ENCODE measurements at regions not wholly inside any gene's neighbourhood (a gene's known extent, or its start where the extent isn't known, plus 50 kb on each side); places are given as distances from the start of the nearest gene placed in this dataset.

DNA sequence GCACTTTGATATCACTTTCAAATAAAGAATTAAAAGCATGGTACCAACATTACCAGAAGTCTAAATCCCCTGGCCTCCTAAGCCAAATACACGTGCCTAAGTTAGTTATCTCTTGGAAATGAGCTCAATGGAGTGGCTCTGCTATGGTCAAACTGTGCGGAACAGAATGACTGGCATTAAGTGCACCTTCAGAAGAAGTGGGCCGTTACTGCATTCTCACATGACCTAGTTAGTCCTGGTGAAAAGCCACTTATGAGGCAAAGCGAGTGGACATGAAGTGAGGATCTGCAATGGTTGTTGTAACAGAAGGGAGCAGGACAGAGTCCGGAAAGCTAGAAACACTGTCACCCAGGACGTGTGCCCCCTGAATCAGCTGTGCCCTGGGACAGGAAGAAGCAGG lies 633.1 kb downstream of the IRX1 start:
- TF ChIP-seq HOXC10 (CRISPR knock-in tag; IDR thresholded peaks at IDR 0.05) (no peak), ZNF214 (tag by site-specific recombination; IDR thresholded peaks at IDR 0.05; ENCODE audit: borderline replicate concordance) (no peak), ZNF791 (tag by site-specific recombination; IDR thresholded peaks at IDR 0.05) (no peak), ZNF654 (tag by site-specific recombination; IDR thresholded peaks at IDR 0.05; ENCODE audit: low read depth) (no peak), ZFP3 (tag by site-specific recombination; IDR thresholded peaks at IDR 0.05; ENCODE audit: low read depth) (no peak), ZSCAN30 (tag by site-specific recombination; IDR thresholded peaks at IDR 0.05) (no peak), SALL2 (tag by site-specific recombination; IDR thresholded peaks at IDR 0.05; ENCODE audit: borderline replicate concordance) (no peak), ZNF19 (tag by site-specific recombination; IDR thresholded peaks at IDR 0.05; ENCODE audit: low read depth) (no peak), ZNF76 (tag by site-specific recombination; IDR thresholded peaks at IDR 0.05; ENCODE audit: borderline replicate concordance, low read depth) (no peak), HOXD13 (CRISPR knock-in tag; IDR thresholded peaks at IDR 0.05; ENCODE audit: borderline replicate concordance) (no peak), ZNF768 (tag by site-specific recombination; IDR thresholded peaks at IDR 0.05) (no peak), ZBTB1 (tag by site-specific recombination; IDR thresholded peaks at IDR 0.05) (no peak), ZNF248 (tag by site-specific recombination; IDR thresholded peaks at IDR 0.05) (no peak), RBAK (tag by site-specific recombination; IDR thresholded peaks at IDR 0.05) (no peak), ZNF426 (tag by site-specific recombination; IDR thresholded peaks at IDR 0.05) (no peak), GFI1B (tag by site-specific recombination; IDR thresholded peaks at IDR 0.05) (no peak)
- TF ChIP-seq, protein P1, sequence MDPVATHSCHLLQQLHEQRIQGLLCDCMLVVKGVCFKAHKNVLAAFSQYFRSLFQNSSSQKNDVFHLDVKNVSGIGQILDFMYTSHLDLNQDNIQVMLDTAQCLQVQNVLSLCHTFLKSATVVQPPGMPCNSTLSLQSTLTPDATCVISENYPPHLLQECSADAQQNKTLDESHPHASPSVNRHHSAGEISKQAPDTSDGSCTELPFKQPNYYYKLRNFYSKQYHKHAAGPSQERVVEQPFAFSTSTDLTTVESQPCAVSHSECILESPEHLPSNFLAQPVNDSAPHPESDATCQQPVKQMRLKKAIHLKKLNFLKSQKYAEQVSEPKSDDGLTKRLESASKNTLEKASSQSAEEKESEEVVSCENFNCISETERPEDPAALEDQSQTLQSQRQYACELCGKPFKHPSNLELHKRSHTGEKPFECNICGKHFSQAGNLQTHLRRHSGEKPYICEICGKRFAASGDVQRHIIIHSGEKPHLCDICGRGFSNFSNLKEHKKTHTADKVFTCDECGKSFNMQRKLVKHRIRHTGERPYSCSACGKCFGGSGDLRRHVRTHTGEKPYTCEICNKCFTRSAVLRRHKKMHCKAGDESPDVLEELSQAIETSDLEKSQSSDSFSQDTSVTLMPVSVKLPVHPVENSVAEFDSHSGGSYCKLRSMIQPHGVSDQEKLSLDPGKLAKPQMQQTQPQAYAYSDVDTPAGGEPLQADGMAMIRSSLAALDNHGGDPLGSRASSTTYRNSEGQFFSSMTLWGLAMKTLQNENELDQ (tag by site-specific recombination; IDR thresholded peaks at IDR 0.05; ENCODE audit: low read depth) = no peak
- TF ChIP-seq, protein P2, sequence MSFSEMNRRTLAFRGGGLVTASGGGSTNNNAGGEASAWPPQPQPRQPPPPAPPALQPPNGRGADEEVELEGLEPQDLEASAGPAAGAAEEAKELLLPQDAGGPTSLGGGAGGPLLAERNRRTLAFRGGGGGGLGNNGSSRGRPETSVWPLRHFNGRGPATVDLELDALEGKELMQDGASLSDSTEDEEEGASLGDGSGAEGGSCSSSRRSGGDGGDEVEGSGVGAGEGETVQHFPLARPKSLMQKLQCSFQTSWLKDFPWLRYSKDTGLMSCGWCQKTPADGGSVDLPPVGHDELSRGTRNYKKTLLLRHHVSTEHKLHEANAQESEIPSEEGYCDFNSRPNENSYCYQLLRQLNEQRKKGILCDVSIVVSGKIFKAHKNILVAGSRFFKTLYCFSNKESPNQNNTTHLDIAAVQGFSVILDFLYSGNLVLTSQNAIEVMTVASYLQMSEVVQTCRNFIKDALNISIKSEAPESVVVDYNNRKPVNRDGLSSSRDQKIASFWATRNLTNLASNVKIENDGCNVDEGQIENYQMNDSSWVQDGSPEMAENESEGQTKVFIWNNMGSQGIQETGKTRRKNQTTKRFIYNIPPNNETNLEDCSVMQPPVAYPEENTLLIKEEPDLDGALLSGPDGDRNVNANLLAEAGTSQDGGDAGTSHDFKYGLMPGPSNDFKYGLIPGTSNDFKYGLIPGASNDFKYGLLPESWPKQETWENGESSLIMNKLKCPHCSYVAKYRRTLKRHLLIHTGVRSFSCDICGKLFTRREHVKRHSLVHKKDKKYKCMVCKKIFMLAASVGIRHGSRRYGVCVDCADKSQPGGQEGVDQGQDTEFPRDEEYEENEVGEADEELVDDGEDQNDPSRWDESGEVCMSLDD (tag by site-specific recombination; IDR thresholded peaks at IDR 0.05) = no peak
- Histone ChIP-seq H3K27ac (ENCODE audit: extremely low read depth, low read depth, low read length) (no peak overlapping the region), H3K4me1 (ENCODE audit: control insufficient read depth, insufficient read depth, low read length) (no peaks in the 10 kb centered on the region), H3K9me3 (ENCODE audit: control insufficient read depth, insufficient read depth, low read depth, low read length) (no peaks in the 10 kb centered on the region), H3K4me3 (ENCODE audit: low read depth, low read length) (no peak overlapping the region), H3K36me3 (ENCODE audit: control insufficient read depth in 2 of 2, insufficient read depth in 1 of 2, low read length in 2 of 2) (no peaks in the 10 kb centered on the region)
- POLR2A ChIA-PET = no interaction called here
- CTCF ChIA-PET = no interaction called here

DNA sequence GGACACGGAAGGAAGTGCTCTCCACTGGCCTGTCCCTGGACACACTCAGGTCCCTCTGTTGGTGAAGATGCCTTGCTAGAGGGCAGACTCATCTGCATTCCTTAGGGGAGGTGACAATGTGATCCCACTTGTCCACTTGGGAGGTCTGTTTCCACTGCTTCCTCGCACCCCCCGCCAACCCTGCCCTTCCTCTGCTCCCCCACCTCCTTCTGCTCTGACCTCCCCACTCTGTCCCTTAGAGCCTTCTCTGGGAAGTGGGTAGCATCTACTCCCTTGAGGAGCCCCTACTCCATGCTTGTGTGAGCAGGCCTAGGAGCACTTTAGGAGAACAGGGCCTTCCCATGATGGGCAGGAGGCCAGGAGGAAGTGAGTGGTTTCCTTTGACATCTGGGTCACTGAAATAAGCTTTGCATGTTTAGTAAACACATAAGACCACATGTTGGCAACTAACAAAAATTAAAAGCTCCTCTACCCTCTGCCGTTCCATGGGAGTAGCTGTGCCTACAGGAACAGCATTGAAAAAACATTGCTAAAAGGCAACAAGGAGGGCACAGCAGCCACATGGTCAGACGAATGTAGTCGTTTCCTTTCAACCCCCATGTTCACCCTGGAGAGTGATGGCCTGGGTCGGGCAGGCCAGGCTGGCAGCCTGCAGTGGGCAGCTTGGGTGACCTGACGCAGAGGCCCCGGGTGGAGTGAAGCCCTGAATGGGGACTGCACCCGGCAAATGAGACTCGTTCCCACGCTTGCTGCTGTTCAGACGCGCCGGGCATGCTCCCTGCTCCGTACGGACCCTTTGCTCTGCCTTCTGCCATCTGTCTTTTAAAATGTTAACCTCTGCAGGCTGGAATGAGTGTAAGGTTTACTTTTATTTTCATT lies 634.0 kb downstream of the IRX1 start:
- no peak for TF ChIP-seq KLF10 (tag by site-specific recombination; IDR thresholded peaks at IDR 0.05)
- TF ChIP-seq SP7 (tag by site-specific recombination; IDR thresholded peaks at IDR 0.05) = no peak
- TF ChIP-seq ZNF274 (IDR thresholded peaks at IDR 0.05; ENCODE audit: low read length) = no peak
- no peak for TF ChIP-seq ZNF274 (tag by site-specific recombination; IDR thresholded peaks at IDR 0.05; ENCODE audit: borderline replicate concordance)
- no peak for TF ChIP-seq ZNF776 (tag by site-specific recombination; IDR thresholded peaks at IDR 0.05; ENCODE audit: borderline replicate concordance)
- TF ChIP-seq ZNF146 (tag by site-specific recombination; IDR thresholded peaks at IDR 0.05) = no peak
- no peak for TF ChIP-seq ZNF501 (tag by site-specific recombination; IDR thresholded peaks at IDR 0.05)
- TF ChIP-seq ZNF571 (tag by site-specific recombination; IDR thresholded peaks at IDR 0.05) = no peak
- no peak for TF ChIP-seq ZNF391 (tag by site-specific recombination; IDR thresholded peaks at IDR 0.05; ENCODE audit: borderline replicate concordance, low read depth)
- TF ChIP-seq, protein P3, sequence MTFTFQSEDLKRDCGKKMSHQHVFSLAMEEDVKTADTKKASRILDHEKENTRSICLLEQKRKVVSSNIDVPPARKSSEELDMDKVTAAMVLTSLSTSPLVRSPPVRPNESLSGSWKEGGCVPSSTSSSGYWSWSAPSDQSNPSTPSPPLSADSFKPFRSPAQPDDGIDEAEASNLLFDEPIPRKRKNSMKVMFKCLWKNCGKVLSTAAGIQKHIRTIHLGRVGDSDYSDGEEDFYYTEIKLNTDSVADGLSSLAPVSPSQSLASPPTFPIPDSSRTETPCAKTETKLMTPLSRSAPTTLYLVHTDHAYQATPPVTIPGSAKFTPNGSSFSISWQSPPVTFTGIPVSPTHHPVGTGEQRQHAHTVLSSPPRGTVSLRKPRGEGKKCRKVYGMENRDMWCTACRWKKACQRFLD (tag by site-specific recombination; IDR thresholded peaks at IDR 0.05) = no peak
- TF ChIP-seq ZNF175 (tag by site-specific recombination; IDR thresholded peaks at IDR 0.05) = no peak
- no peak for TF ChIP-seq ZNF843 (tag by site-specific recombination; IDR thresholded peaks at IDR 0.05)
- TF ChIP-seq ZBTB20 (tag by site-specific recombination; IDR thresholded peaks at IDR 0.05) = no peak
- no peak for TF ChIP-seq KLF9 (tag by site-specific recombination; IDR thresholded peaks at IDR 0.05; ENCODE audit: low read depth)
- H3K36me3 ChIP-seq (ENCODE audit: control insufficient read depth in 2 of 2, insufficient read depth in 1 of 2, low read length in 2 of 2) = no peaks in the 10 kb centered on the region
- no peak overlapping the region for H3K27ac ChIP-seq (ENCODE audit: extremely low read depth, low read depth, low read length)
- POLR2A ChIA-PET = no interaction called here
- H3K9me3 ChIP-seq (ENCODE audit: control insufficient read depth, insufficient read depth, low read depth, low read length) = no peaks in the 10 kb centered on the region
- H3K4me1 ChIP-seq (ENCODE audit: control insufficient read depth, insufficient read depth, low read length) = no peaks in the 10 kb centered on the region
- H3K4me3 ChIP-seq (ENCODE audit: low read depth, low read length) = no peak overlapping the region
- CTCF ChIA-PET = no interaction called here
